GM13977 (cell line): ENCODE measurements at regions not wholly inside any gene's neighbourhood (a gene's known extent, or its start where the extent isn't known, plus 50 kb on each side); places are given as distances from the start of the nearest gene placed in this dataset.

Source experiments
- DNase-seq: peaks from one replicate; pipeline ENCODE4 v3.0.0; 2012; ENCODE audit warnings: low spot score
- CTCF ChIP-seq: IDR thresholded peaks from 2 replicates; pipeline ENCODE4 v1.5.1; 2012; ENCODE audit warnings: mild to moderate bottlenecking, control low read depth; ENCODE audit not compliant: insufficient read depth; ENCODE audit errors: extremely low read depth, missing control alignments
- in situ Hi-C: fragments of 300-500 bp; cut with MboI; formaldehyde crosslinking; loops from one replicate; pipeline ENCODE4 v1.12.0; 2022; ENCODE audit warnings: low sequenced_read_pairs, low pct_unique_long_range_greater_than_20kb, mixed read lengths, inconsistent platforms; ENCODE audit not compliant: unreplicated experiment

- no peak for DNase-seq
- TF ChIP-seq CTCF = no peak
- in situ Hi-C loops = no loop called here
These were observed 58.7 kb upstream of the C14orf180 start for GRCh38 chr14:104520620-104521410.

- DNase-seq = no peak
- in situ Hi-C loops = no loop called here
- no peak for TF ChIP-seq CTCF
These were observed 57.5 kb upstream of the C14orf180 start for GRCh38 chr14:104521816-104522745.

GRCh38 chr14:104522926-104523545, 56.5 kb upstream of the C14orf180 start:
- in situ Hi-C loops = no loop called here
- no peak for TF ChIP-seq CTCF
- DNase-seq = no peak

GRCh38 chr14:104523546-104523935, 56.0 kb upstream of the C14orf180 start:
- no peak for TF ChIP-seq CTCF
- no peak for DNase-seq
- in situ Hi-C loops = no loop called here

GRCh38 chr14:104524726-104525125, 54.8 kb upstream of the C14orf180 start:
- DNase-seq = no peak
- no peak for TF ChIP-seq CTCF
- in situ Hi-C loops = no loop called here

- in situ Hi-C loops = no loop called here
- DNase-seq = no peak
- no peak for TF ChIP-seq CTCF
These were observed 52.6 kb upstream of the C14orf180 start for GRCh38 chr14:104526723-104527645.
